ENCODE measurements at regions not wholly inside any gene's neighbourhood (a gene's known extent, or its start where the extent isn't known, plus 50 kb on each side); places are given as distances from the start of the nearest gene placed in this dataset.

GRCh38 chr15:98025237-98025636 lies 64.7 kb downstream of the ARRDC4 start:
- DNase-seq (ENCODE audit: low read depth in 2 of 2): no peak

- DNase-seq (ENCODE audit: low read depth in 2 of 2): no peak
Measured at GRCh38 chr15:98034731-98035130, 74.2 kb downstream of the ARRDC4 start.

GRCh38 chr15:98035134-98035533 lies 74.6 kb downstream of the ARRDC4 start:
- no peak for DNase-seq (ENCODE audit: low read depth in 2 of 2)

GRCh38 chr15:98035577-98036010 lies 75.1 kb downstream of the ARRDC4 start:
- DNase-seq (ENCODE audit: low read depth in 2 of 2): no peak

- DNase-seq (ENCODE audit: low read depth in 2 of 2): no peak
Measured at GRCh38 chr15:98039596-98039995, 79.1 kb downstream of the ARRDC4 start.

GRCh38 chr15:98040146-98040545 lies 79.6 kb downstream of the ARRDC4 start:
- no peak for DNase-seq (ENCODE audit: low read depth in 2 of 2)

- DNase-seq (ENCODE audit: low read depth in 2 of 2): no peak
Measured at GRCh38 chr15:98043160-98044014, 82.9 kb downstream of the ARRDC4 start.

- DNase-seq (ENCODE audit: low read depth in 2 of 2): no peak
Measured at GRCh38 chr15:98051734-98052133, 91.2 kb downstream of the ARRDC4 start.

GRCh38 chr15:98057453-98057852 lies 97.0 kb downstream of the ARRDC4 start:
- no peak for DNase-seq (ENCODE audit: low read depth in 2 of 2)

GRCh38 chr15:98062869-98063268 lies 102.4 kb downstream of the ARRDC4 start:
- no peak for DNase-seq (ENCODE audit: low read depth in 2 of 2)

- no peak for DNase-seq (ENCODE audit: low read depth in 2 of 2)
Measured at GRCh38 chr15:98063315-98063714, 102.8 kb downstream of the ARRDC4 start.

- no peak for DNase-seq (ENCODE audit: low read depth in 2 of 2)
Measured at GRCh38 chr15:98063871-98064270, 103.4 kb downstream of the ARRDC4 start.

- no peak for DNase-seq (ENCODE audit: low read depth in 2 of 2)
Measured at GRCh38 chr15:98067339-98067738, 106.8 kb downstream of the ARRDC4 start.

- DNase-seq (ENCODE audit: low read depth in 2 of 2): no peak
Measured at GRCh38 chr15:98069256-98069655, 108.8 kb downstream of the ARRDC4 start.

- DNase-seq (ENCODE audit: low read depth in 2 of 2): peak in 1 of 2 experiments; percentile 29
Measured at GRCh38 chr15:98070137-98070536, 109.6 kb downstream of the ARRDC4 start.

- no peak for DNase-seq (ENCODE audit: low read depth in 2 of 2)
Measured at GRCh38 chr15:98071786-98072185, 111.3 kb downstream of the ARRDC4 start.

GRCh38 chr15:98075441-98075840 lies 114.9 kb downstream of the ARRDC4 start:
- DNase-seq (ENCODE audit: low read depth in 2 of 2): no peak

GRCh38 chr15:98076021-98076816 lies 115.7 kb downstream of the ARRDC4 start:
- no peak for DNase-seq (ENCODE audit: low read depth in 2 of 2)

- DNase-seq (ENCODE audit: low read depth in 2 of 2): no peak
Measured at GRCh38 chr15:98077186-98077585, 116.7 kb downstream of the ARRDC4 start.

GRCh38 chr15:98080791-98081190 lies 120.3 kb downstream of the ARRDC4 start:
- no peak for DNase-seq (ENCODE audit: low read depth in 2 of 2)

- no peak for DNase-seq (ENCODE audit: low read depth in 2 of 2)
Measured at GRCh38 chr15:98083203-98083910, 122.9 kb downstream of the ARRDC4 start.

- peak in 1 of 2 experiments; percentile 34 for DNase-seq (ENCODE audit: low read depth in 2 of 2)
Measured at GRCh38 chr15:98085003-98085639, 124.6 kb downstream of the ARRDC4 start.
